HG03196 (cell line): ENCODE measurements at regions not wholly inside any gene's neighbourhood (a gene's known extent, or its start where the extent isn't known, plus 50 kb on each side); places are given as distances from the start of the nearest gene placed in this dataset.
"Not testable (repeated sequence)": the region's sequence is repeated elsewhere in the genome, so short reads cannot be mapped to it uniquely, and the experiment has no call there.

ENCODE experiments used
- ATAC-seq: cut with Tn5 transposase; IDR thresholded peaks from one replicate; pipeline ENCODE4 v1.9.1; 2021; ENCODE audit not compliant: unreplicated experiment

DNA sequence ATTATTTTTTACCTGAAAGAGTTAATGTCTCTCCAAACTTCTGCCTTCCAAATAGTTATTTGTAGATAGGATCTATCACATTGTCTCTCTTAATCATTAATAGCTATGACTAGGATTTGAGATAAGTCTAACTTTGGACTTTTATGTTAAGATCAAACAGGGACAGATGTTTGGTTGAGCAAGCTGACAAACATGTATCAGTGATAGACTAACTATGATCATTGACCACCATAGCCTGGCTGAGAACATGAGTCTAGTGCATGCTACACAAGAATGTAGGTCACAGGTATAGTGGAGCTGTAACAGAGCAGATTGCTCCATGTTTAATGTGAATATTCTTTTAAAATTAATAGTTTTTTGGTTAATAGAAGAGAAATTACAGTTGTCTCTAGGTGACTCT lies 52.0 kb downstream of the SYT15B start:
- not testable (repeated sequence) for ATAC-seq

DNA sequence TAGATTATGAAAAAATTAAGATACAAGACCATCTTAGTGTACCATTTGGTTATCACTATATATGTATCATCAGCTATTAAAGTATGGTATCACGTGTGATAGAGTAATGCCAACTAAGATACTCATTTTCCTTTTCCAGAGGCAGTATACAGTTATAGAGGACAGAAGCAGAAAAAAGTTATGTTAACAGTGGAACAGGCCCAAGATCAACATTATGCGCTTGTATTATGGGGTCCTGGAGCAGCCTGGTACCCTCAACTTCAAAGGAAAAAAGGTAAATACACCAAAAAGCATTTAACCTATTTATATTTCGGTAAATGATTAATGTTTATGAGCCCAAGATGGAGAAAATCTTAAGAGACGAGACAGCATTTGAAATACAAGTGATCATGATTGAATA lies 52.9 kb downstream of the SYT15B start:
- not testable (repeated sequence) for ATAC-seq

DNA sequence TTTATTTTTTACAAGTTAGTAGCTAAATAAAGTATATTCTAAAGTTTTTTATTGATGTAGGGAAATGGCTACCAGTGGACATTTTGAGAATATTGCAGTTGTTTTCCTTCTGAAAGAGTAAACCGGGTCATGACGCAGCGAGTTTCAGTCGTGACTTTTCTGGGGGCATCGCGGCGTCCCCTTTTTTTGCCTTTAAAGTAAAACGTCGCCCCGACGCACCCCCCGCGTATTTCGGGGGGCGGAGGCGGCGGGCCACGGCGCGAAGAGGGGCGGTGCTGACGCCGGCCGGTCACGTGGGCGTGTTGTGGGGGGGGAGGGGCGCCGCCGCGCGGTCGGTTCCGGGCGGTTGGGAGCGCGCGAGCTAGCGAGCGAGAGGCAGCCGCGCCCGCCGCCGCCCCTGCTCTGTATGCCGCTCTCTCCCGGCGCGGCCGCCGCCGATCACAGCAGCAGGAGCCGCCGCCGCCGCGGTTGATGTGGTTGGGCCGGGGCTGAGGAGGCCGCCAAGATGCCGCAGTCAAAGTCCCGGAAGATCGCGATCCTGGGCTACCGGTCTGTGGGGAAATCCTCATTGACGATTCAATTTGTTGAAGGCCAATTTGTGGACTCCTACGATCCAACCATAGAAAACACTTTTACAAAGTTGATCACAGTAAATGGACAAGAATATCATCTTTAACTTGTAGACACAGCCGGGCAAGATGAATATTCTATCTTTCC lies 57.5 kb downstream of the SYT15B start:
- peak; percentile 91 for ATAC-seq

DNA sequence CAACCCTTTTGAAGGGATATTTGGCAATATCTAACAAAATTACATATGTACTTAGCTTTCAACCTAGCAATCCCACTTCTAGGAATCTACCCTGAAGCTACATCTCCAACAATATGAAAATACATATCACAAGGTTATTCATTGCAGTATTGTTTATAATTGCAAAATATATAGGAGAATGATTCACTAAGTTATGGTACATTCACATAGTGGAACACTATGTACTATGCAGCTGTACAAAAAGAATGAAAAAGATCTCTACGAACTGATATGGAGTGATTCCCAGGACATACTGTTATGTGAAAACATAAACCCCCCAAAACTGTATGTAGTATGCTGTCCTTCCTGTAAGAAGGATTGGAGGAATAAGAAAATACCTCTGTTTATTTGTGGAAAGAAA lies 62.1 kb downstream of the SYT15B start:
- not testable (repeated sequence) for ATAC-seq

DNA sequence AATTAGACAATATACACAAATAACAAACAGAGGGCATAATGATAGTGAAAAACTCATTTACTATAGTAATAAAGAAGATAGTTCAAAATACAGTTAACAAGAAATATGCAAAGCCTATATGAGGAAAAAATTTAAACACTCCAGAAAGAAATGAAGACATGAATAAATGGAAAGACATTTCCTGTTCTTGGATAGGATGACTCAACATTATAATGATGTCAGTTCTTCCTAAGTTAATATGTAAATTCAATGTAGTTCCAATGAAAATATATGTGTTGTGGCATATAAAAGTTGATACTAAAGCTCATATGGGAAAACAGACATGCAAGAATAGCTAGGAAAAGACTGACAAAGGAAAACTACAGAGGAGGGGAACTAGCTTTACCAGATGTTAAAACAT lies 63.5 kb downstream of the SYT15B start:
- ATAC-seq, result not testable (repeated sequence)

DNA sequence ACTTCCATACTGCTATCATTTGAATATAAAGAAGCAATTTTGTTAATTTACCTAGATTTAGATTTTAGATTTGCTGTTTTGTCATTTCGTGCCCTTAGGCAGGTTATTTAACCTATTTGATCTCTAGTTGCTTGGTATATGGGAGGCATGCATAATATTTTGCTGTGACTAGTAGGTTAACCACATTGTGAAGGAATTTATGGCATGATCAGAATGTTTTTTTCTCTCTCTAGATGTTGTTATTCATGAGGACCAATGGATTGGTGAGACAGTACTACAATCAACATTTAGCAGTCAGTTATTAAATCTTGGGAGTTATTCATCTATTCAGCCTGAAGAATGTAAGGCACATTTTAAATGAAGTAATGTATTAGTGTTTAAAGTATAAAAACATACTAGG lies 67.2 kb downstream of the SYT15B start:
- ATAC-seq, result not testable (repeated sequence)

DNA sequence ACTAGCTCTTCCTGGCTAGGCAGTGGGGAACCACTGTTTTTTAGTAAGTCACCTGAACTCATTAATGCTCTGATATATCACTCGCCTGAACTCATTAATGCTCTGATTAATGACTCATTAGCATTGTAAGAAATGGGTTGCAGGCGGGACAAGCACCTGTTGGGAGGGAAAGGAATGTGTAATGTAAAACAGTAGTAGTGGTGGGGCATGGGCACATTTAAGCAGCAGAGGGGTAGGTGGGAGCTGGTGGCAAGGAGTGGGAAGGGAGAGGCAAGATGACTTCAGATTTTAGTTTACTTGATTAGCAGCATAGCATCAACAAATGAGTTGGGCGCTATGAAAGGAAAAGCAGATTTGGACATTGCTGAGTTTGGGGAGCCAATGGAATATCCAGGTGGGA lies 68.2 kb downstream of the SYT15B start:
- ATAC-seq, result not testable (repeated sequence)

DNA sequence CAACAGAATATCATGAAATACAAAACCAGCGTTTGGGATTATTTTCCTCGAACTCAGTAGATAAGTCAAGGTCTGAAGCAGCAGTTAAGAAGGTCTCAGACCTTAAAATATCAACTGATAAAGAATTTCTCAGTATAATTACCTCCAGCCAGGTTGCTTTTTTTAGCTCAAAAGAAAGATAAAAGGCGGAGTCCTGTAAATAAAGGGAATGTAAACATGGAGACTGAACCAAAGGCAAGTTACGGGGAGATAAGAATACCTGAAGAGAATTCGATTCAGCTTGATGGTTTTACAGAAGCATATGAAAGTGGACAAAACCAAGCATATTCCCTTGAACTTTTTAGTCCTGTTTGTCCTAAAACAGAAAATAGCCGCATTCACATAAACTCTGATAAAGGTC lies 73.1 kb downstream of the SYT15B start:
- not testable (repeated sequence) for ATAC-seq

DNA sequence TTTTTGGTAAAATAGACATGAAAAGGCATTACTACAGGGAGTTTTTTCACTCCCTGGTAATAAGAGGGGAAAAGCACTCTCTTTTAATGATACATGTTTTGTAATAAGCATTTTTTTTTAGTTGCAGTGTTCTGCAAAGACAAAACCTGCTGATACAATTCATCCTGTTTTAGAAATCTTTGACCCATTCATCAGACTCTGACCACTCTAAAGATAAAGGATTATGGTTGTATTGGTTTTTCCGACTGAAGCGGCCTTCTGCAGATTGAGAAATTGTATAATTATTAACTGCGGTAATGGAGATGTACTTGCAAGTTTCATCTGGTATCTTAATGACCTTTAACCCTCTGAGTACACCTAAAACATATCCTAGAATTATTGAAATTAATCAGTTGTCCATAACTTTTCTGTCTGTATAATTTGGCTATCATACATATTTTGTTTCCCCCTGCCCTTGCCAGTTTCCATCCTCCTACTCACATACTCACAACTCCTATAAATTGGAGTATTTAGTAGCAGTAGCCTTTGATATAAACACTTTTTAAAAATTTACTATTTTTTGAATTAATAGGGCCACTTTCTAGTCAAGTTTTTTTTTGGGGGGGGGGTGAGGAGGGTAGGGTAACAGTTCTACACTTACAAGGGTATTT lies 79.4 kb downstream of the SYT15B start:
- not testable (repeated sequence) for ATAC-seq

DNA sequence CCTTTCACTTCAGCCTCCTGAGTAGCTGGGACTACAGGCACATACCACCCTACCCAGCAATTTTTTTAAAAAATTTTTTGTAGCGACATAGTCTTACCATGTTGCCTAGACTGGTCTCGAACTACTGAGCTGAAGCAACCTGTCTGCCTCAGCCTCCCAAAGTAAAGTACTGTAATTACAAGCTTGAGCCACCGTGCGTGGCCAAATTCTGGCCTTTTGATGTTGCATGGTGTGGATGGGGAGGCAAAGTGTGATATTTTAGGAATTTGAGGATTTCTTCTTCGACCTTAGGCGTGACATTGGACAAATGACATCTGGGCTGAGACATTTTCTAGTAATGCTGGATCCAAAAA lies 81.8 kb downstream of the SYT15B start:
- not testable (repeated sequence) for ATAC-seq

DNA sequence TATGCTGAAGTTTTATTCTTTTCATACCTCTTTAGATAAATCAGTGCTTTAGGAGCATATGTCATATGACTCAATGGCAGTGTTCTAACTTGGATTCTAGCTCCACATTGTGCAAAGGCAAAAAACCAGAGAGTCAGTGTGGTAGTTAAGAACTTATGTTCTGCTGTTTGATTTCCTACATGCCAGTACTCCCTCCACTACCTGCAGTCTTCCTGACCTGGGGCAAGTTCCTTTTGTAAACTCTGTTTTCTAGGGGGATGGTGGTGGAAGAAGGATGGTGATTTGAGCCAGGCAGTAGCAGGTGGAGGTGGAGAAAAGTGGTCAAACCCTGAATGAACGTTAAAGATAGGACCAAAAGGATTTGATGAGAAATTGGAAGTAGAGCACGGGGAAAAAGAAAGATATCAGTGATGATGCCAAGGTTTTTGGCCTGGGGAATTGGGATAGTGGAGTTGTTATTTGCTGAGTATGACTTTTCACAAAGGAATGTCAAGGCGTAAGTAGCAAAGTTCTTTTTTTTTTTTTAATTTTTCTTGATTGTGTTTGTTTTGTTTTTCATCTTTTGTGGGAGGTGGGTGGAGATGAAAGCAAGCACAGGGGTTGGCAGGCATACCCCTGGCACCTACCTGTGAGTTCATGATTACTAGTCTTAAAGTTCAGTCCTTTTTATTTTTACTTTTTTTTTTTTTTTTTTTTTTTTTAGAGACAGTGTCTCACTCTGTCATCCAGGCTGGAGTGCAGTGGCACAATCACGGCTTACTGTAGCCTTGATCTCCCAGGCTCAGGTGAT lies 82.3 kb downstream of the SYT15B start:
- not testable (repeated sequence) for ATAC-seq

DNA sequence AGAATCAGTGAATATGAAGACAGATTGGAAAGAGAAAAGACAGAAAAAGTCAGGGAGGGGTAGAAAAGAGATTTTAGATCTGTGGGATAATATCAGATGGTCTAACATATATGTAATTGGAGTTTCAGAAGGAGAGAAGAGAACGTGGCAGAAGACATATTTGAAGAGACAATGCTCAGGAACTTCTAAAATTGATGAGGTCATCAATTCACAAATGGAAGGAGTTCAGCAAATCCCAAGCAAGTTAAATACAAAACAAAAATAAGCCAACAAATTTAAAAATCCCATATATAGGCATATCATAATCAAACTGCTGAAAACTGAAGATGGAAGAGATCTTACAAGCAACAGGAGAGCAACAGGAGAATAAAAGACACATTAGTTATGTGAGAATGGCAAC lies 87.3 kb downstream of the SYT15B start:
- not testable (repeated sequence) for ATAC-seq

DNA sequence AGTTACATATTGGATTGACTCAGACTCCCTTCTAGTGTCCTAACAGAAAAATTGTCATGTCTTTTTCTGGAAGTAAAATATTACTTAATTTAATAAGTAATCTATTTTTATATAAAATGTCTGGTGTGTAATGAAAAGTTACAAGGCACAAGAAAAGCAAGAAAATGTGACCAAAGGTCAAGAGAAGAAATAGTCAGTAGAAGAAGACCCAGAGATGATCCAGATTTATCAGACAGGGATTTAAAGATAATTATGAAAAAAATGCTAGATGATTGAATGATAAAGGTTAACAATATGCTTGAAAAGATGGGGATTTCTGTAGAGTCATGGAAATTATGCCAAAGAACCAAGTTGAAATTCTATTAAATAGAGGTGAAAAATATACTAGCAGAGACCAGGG lies 87.8 kb downstream of the SYT15B start:
- ATAC-seq, result not testable (repeated sequence)

DNA sequence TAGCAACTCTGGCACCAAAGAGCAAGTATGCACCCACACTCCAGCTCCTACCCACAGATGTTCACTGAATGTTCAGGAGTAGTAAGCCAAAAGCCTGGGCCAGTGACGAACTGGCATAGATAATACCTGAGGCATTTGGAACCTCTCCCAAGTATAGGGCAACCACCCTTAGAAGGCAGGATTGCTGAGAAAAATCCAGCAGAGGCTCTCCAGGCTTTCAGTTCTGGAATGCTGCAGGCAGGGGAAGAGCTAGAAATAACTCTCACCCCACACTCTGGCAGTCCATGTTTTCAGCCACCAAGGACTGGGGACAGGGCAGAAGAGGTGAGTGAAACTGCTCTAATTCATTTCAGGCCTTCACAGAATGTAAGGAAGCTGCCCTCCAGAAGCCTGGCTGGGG lies 90.3 kb downstream of the SYT15B start:
- ATAC-seq, result not testable (repeated sequence)

DNA sequence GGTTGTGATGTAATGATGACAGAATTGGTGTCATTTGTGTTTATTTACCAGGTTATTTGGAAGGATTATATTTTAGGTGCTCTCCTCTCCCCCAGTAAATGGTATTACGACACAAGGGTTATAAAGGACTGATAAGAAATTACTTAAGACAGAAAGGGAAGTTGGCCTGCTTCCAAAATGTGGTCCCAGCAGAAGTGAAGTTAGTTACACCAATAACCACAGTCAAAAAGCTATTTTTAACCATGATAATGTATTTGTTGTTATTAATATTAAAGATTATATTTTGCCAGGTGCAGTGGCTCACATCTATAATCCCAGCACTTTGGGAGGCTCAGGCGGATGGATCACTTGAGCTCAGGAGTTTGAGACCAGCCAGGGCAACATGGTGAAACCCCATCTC lies 92.5 kb downstream of the SYT15B start:
- ATAC-seq, result not testable (repeated sequence)

DNA sequence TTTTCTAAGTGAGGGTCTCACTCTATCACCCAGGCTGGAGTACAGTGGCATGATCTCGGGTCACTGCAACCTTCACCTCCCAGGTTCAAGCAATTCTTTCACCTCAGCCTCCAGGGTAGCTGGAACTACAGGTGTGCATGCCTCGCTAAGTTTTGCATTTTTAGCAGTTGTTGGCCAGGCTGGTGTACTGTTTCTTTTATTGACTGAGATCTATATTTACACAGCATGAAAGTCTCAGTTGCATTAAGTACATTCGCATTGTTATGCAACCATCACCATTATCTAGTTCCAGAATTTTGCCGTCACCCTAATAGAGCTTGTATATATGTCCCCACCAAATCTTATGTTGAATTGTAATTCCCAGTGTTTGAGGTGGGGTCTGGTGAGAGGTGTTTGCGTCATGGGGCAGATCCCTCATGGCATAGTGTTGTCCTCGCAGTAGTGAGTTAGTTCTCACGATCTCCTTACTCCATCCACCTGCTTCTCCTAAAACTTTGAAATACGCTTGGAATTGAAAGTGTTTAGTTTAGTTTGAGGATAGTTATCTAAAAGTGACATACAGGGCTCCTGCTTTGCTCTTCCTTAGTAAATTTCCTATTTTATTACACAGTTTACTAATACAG lies 101.3 kb downstream of the SYT15B start:
- not testable (repeated sequence) for ATAC-seq

DNA sequence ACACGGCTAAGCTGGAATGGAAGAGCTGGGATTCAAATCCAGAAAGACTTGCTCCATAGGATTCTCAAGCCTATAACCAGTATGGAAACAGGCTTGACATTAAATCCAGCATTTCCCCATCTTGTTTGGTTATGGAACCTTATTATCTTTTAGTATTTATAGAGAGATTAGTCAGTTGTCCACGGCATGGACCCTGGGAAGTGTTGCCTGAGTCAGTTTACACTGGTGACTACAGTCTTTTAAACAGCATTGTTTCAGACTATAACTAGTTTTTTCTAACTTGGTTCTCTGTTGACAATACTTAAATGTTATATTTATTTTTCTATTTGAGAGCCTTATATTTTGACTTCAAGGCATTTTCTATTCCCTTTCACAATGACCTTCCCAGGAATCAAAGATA lies 106.7 kb downstream of the SYT15B start:
- ATAC-seq, result not testable (repeated sequence)

DNA sequence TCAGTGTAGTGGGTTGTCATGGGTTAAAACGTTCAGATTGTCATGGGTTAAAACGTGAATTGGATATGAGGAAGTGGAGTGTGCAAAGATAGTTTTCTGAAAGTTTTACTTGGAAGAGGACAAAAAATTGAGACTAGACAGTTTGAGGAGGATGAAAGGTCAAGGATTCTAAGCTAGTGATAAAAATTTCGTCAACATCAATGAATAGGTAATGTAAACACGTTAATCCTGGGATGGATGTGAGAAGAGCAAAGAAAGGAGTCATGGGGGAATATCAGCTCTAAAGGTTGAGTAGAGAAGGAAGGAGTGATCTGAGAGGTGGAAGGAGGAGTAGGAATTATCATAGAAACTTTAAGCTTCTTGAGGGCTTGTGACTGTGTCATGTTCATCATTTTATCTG lies 109.2 kb downstream of the SYT15B start:
- not testable (repeated sequence) for ATAC-seq

DNA sequence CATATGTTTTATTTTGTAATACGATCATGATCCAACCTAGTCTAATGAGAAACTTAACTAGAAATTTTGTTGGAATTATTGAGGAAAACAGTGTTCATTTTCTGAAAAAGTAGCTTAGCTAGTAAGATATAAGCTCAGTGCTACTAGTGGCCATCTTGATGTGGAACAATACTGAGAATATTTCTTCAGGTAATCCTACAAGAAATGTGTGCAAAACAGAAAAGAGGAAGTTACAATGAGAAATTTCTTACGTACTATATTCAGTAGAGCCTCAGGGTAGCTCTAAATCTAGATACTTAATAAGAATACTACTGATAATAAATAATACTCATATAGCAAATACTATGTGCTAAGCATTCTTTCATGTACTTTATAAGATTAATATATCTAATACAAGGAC lies 114.8 kb downstream of the SYT15B start:
- not testable (repeated sequence) for ATAC-seq

DNA sequence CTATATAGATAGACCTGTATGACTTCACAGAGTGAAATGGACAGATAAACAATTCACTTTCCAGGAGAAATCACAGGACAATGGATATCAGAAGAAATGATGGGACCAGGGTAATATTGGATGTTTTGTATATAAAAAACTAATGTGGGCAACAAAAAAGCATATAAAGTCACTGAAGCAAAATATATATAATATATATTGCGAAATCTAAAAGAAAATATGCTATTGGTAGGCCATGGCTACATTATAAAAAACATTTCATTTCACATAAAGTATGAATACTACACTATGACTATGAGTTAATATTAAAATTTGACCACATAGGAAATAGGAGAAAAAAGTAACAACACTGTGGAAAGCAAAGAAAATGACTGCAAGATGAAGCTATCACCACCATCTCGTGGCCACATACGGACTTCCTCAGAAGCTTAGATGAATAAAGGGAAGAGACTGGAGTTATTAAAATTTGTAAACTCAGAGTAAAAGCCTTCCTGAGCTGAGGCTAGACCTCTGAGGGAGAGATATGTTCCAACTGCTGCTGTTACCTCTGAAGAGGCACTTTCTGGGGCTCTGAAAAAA lies 115.8 kb downstream of the SYT15B start:
- ATAC-seq, result not testable (repeated sequence)

DNA sequence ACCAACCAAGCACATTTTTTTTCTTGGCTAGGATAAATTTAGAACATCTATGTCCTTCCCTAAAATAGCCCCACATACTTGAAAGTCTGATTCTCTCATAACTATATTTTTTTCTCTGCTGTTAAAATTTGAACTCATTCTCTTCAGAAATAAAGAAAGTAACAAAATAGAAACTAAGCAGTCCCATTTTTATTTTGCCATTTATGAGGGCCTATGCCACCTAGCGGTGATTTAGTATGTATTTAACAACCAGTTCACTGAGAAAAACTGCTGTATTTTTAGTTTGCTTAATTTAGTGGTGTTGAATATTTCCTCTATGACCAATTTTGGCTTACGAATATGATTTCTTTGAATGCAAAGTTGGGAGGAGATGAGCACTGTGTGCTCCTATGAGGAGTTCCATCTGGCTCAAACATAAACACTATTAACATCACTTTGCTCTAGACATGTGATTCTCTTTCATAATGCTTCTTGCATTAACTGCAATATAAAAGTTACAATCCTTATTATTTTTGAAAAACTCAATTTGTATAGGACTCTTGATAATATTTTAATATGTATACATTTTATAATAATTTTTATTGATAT lies 116.6 kb downstream of the SYT15B start:
- not testable (repeated sequence) for ATAC-seq
